Astrocyte (in vitro differentiated cells and primary cell): ENCODE measurements at regions not wholly inside any gene's neighbourhood (a gene's known extent, or its start where the extent isn't known, plus 50 kb on each side); places are given as distances from the start of the nearest gene placed in this dataset.

Source experiments
- DNase-seq: peaks from one replicate; pipeline ENCODE4 v3.0.0-alpha.2; 2010; ENCODE audit warnings: low read depth
- FAIRE-seq: peaks from 2 replicates; lab custom pipeline; 2011; peaks lifted over from hg19 to GRCh38; lab: Jason Lieb, UNC
- H2AFZ ChIP-seq: 2 replicates; pipeline ENCODE4 v1.6.0; 2012; ENCODE audit warnings: low read depth, low read length, inconsistent platforms
- H3K27ac ChIP-seq: 2 replicates; pipeline ENCODE4 v1.5.1; 2011; ENCODE audit warnings: low read depth, low read length, inconsistent platforms
- H3K27me3 ChIP-seq: 2 replicates; pipeline ENCODE4 v1.6.0; 2011; ENCODE audit warnings: low read length, inconsistent platforms; ENCODE audit not compliant: insufficient read depth
- H3K36me3 ChIP-seq: 2 replicates; pipeline ENCODE4 v1.5.1; 2011; ENCODE audit warnings: low read length, inconsistent platforms; ENCODE audit not compliant: insufficient read depth
- H3K4me1 ChIP-seq: 2 replicates; pipeline ENCODE4 v1.5.1; 2011; ENCODE audit warnings: low read length, inconsistent platforms; ENCODE audit not compliant: insufficient read depth
- H3K4me2 ChIP-seq: 2 replicates; pipeline ENCODE4 v1.6.0; 2012; ENCODE audit warnings: low read length, inconsistent platforms
- H3K4me3 ChIP-seq: 2 replicates; pipeline ENCODE4 v1.5.1; 2011; ENCODE audit warnings: low read depth, mild to moderate bottlenecking, low read length, inconsistent platforms; ENCODE audit not compliant: insufficient read depth
- H3K79me2 ChIP-seq: 2 replicates; pipeline ENCODE4 v1.6.0; 2012; ENCODE audit warnings: mild to moderate bottlenecking, low read length, inconsistent platforms; ENCODE audit not compliant: insufficient read depth
- H3K9ac ChIP-seq: 2 replicates; pipeline ENCODE4 v1.6.0; 2012; ENCODE audit warnings: mild to moderate bottlenecking, low read length, inconsistent platforms
- H3K9me3 ChIP-seq: 2 replicates; pipeline ENCODE4 v1.5.1; 2012; ENCODE audit warnings: low read depth, mild to moderate bottlenecking, low read length, inconsistent platforms; ENCODE audit not compliant: insufficient read depth
- H4K20me1 ChIP-seq: 2 replicates; pipeline ENCODE4 v1.6.0; 2012; ENCODE audit warnings: low read length, inconsistent platforms; ENCODE audit not compliant: insufficient read depth
- H3K27ac Mint-ChIP-seq: one replicate; pipeline ENCODE4 v1.8.0; 2021; ENCODE audit warnings: mild to moderate bottlenecking, mixed read lengths; ENCODE audit not compliant: unreplicated experiment
- H3K27me3 Mint-ChIP-seq: one replicate; pipeline ENCODE4 v1.8.0; 2021; ENCODE audit warnings: low read depth, mixed read lengths; ENCODE audit not compliant: unreplicated experiment
- H3K36me3 Mint-ChIP-seq: one replicate; pipeline ENCODE4 v1.8.0; 2021; ENCODE audit warnings: low read depth, mixed read lengths; ENCODE audit not compliant: unreplicated experiment
- H3K4me1 Mint-ChIP-seq: one replicate; pipeline ENCODE4 v1.8.0; 2021; ENCODE audit warnings: low read depth, mixed read lengths; ENCODE audit not compliant: unreplicated experiment
- H3K4me3 Mint-ChIP-seq: one replicate; pipeline ENCODE4 v1.8.0; 2021; ENCODE audit warnings: mild to moderate bottlenecking, moderate library complexity, mixed read lengths; ENCODE audit not compliant: unreplicated experiment
- H3K9me3 Mint-ChIP-seq: one replicate; pipeline ENCODE4 v1.8.0; 2021; ENCODE audit warnings: mild to moderate bottlenecking, mixed read lengths; ENCODE audit not compliant: unreplicated experiment
- EZH2 ChIP-seq: IDR thresholded peaks from 2 replicates; pipeline ENCODE4 v1.6.1; 2012; ENCODE audit warnings: mild to moderate bottlenecking, low read length, inconsistent platforms; ENCODE audit not compliant: insufficient read depth
- TF ChIP-seq, protein P1 (sequence below): IDR thresholded peaks from 2 replicates; pipeline ENCODE4 v1.5.1; 2011; ENCODE audit warnings: low read depth, mild to moderate bottlenecking, inconsistent platforms, low read length, moderate library complexity; ENCODE audit not compliant: insufficient read depth

DNA sequence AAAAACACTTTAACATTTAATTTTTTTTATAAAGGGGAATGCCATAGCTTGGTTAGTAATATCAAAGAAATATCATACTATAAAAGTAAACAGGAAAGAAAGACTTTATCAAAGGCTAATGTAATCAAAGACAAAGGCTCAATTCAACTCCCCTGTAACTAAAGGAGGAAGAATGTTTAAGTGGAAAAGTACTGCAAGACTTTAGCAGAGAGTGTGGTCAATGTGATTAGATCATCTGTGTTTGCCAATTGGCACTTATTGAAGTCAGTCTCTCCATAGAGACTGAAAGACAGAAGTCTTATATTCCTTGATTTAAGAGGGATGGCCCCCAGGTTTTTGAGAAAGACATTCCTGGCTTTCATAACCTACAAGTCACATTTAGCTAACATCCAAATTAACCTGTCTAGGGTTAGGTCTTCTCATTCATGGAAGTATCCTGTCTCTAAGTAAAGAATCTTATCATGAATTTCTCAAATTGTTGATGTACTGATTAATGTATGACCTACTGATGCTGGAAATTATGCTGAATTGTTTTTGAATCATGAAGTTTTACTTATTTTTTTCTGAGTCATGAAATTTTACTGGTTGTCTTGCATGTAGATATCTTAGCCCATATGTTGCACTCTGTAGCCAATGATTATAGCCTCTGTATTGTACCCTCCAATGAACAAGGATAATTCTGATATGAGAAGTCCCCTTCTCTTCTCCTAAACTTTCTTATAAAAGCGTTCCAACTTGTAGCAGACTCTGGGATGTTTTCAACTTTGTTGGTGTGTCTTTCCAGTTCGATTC lies 65.4 kb downstream of the ATXN7L3B start:
- peaks cover 4% of the 10 kb centered on the region for H3K9me3 ChIP-seq
- H2AFZ ChIP-seq = no peak overlapping the region
- TF ChIP-seq, protein P1, sequence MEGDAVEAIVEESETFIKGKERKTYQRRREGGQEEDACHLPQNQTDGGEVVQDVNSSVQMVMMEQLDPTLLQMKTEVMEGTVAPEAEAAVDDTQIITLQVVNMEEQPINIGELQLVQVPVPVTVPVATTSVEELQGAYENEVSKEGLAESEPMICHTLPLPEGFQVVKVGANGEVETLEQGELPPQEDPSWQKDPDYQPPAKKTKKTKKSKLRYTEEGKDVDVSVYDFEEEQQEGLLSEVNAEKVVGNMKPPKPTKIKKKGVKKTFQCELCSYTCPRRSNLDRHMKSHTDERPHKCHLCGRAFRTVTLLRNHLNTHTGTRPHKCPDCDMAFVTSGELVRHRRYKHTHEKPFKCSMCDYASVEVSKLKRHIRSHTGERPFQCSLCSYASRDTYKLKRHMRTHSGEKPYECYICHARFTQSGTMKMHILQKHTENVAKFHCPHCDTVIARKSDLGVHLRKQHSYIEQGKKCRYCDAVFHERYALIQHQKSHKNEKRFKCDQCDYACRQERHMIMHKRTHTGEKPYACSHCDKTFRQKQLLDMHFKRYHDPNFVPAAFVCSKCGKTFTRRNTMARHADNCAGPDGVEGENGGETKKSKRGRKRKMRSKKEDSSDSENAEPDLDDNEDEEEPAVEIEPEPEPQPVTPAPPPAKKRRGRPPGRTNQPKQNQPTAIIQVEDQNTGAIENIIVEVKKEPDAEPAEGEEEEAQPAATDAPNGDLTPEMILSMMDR = no peak
- no peak for TF ChIP-seq EZH2
- H3K79me2 ChIP-seq = no peaks in the 10 kb centered on the region
- no peaks in the 10 kb centered on the region for H4K20me1 ChIP-seq
- H3K4me3 ChIP-seq = no peak overlapping the region
- no peak overlapping the region for H3K4me3 Mint-ChIP-seq
- no peaks in the 10 kb centered on the region for H3K27me3 ChIP-seq
- H3K4me1 Mint-ChIP-seq = no peaks in the 10 kb centered on the region
- FAIRE-seq = no peak
- H3K36me3 ChIP-seq = no peaks in the 10 kb centered on the region
- H3K27me3 Mint-ChIP-seq = no peaks in the 10 kb centered on the region
- H3K4me1 ChIP-seq = no peaks in the 10 kb centered on the region
- H3K27ac Mint-ChIP-seq = no peak overlapping the region
- no peak overlapping the region for H3K27ac ChIP-seq
- no peak overlapping the region for H3K9ac ChIP-seq
- no peaks in the 10 kb centered on the region for H3K36me3 Mint-ChIP-seq
- peaks cover 8% of the 10 kb centered on the region for H3K9me3 Mint-ChIP-seq
- no peak overlapping the region for H3K4me2 ChIP-seq
- no peak for DNase-seq

- no peaks in the 10 kb centered on the region for H3K79me2 ChIP-seq
- no peaks in the 10 kb centered on the region for H4K20me1 ChIP-seq
- FAIRE-seq (no peak), DNase-seq (no peak)
- H3K27me3 ChIP-seq = no peaks in the 10 kb centered on the region
- Mint-ChIP-seq H3K9me3 (no peaks in the 10 kb centered on the region), H3K27ac (no peak overlapping the region), H3K36me3 (no peaks in the 10 kb centered on the region), H3K27me3 (no peaks in the 10 kb centered on the region), H3K4me3 (no peak overlapping the region), H3K4me1 (no peaks in the 10 kb centered on the region)
- H3K9me3 ChIP-seq = no peaks in the 10 kb centered on the region
- H2AFZ ChIP-seq = no peak overlapping the region
- no peak overlapping the region for H3K9ac ChIP-seq
- no peaks in the 10 kb centered on the region for H3K4me1 ChIP-seq
- H3K36me3 ChIP-seq = no peaks in the 10 kb centered on the region
- TF ChIP-seq EZH2 = no peak
- TF ChIP-seq, protein P1 = no peak
- H3K27ac ChIP-seq = no peak overlapping the region
- H3K4me3 ChIP-seq = no peak overlapping the region
- H3K4me2 ChIP-seq = no peak overlapping the region
Measured at GRCh38 chr12:74608231-74608775, 70.7 kb downstream of the ATXN7L3B start.

- H3K9ac ChIP-seq = no peak overlapping the region
- no peak overlapping the region for H3K4me2 ChIP-seq
- no peaks in the 10 kb centered on the region for H3K79me2 ChIP-seq
- no peaks in the 10 kb centered on the region for H3K9me3 ChIP-seq
- TF ChIP-seq, protein P1 = no peak
- no peak for TF ChIP-seq EZH2
- Mint-ChIP-seq H3K4me1 (no peaks in the 10 kb centered on the region), H3K27ac (no peak overlapping the region), H3K27me3 (no peaks in the 10 kb centered on the region), H3K9me3 (no peaks in the 10 kb centered on the region), H3K4me3 (no peak overlapping the region), H3K36me3 (no peaks in the 10 kb centered on the region)
- H3K36me3 ChIP-seq = no peaks in the 10 kb centered on the region
- no peaks in the 10 kb centered on the region for H3K27me3 ChIP-seq
- no peaks in the 10 kb centered on the region for H3K4me1 ChIP-seq
- no peak for DNase-seq
- H4K20me1 ChIP-seq = no peaks in the 10 kb centered on the region
- H3K4me3 ChIP-seq = no peak overlapping the region
- no peak for FAIRE-seq
- H2AFZ ChIP-seq = no peak overlapping the region
- no peak overlapping the region for H3K27ac ChIP-seq
Measured at GRCh38 chr12:74610711-74611110, 73.1 kb downstream of the ATXN7L3B start.
